Kidney (tissue), 13 donors: ENCODE measurements at regions not wholly inside any gene's neighbourhood (a gene's known extent, or its start where the extent isn't known, plus 50 kb on each side); places are given as distances from the start of the nearest gene placed in this dataset.

Experiments used
- DNase-seq, 5 donors: peaks; one replicate each; pipeline ENCODE4 v3.0.0-alpha.2; 2013 to 2020
- FAIRE-seq: peaks from 2 replicates; lab custom pipeline; 2012; peaks lifted over from hg19 to GRCh38; lab: Jason Lieb, UNC
- H3K27ac ChIP-seq, 2 donors: one replicate each; pipeline ENCODE4 v1.7.0; 2013; ENCODE audit warnings: low read depth in 2 of 2, low read length in 2 of 2, inconsistent platforms in 1 of 2
- H3K27me3 ChIP-seq: one replicate; pipeline ENCODE4 v1.7.1; 2013; ENCODE audit warnings: low read length, inconsistent platforms; ENCODE audit not compliant: control insufficient read depth, insufficient read depth
- H3K36me3 ChIP-seq, 3 donors: one replicate each; pipeline versions ENCODE4 v1.7.0 to v1.7.1; 2013; ENCODE audit warnings: low read length in 3 of 3, control low read depth in 1 of 3, inconsistent platforms in 1 of 3; ENCODE audit not compliant: insufficient read depth in 3 of 3, control insufficient read depth in 2 of 3
- H3K4me1 ChIP-seq, 3 donors: one replicate each; pipeline versions ENCODE4 v1.7.0 to v1.7.1; 2013; ENCODE audit warnings: low read length in 3 of 3, inconsistent platforms in 1 of 3, low read depth in 1 of 3; ENCODE audit not compliant: control insufficient read depth in 2 of 3, insufficient read depth in 2 of 3
- H3K4me3 ChIP-seq, 3 donors: one replicate each; pipeline versions ENCODE4 v1.7.0 to v1.8.1; 2013; ENCODE audit warnings: low read length in 3 of 3, control low read depth in 1 of 3, inconsistent platforms in 1 of 3
- H3K9ac ChIP-seq, 3 donors: one replicate each; pipeline versions ENCODE4 v1.7.0 to v1.7.1; 2013; ENCODE audit warnings: low read length in 3 of 3, control low read depth in 1 of 3, inconsistent platforms in 1 of 3
- H3K9me3 ChIP-seq, 3 donors: one replicate each; pipeline versions ENCODE4 v1.7.0 to v1.7.1; 2013; ENCODE audit warnings: low read length in 3 of 3, control low read depth in 1 of 3, inconsistent platforms in 1 of 3; ENCODE audit not compliant: control insufficient read depth in 2 of 3, insufficient read depth in 1 of 3
- intact Hi-C: fragments of 100-400 bp; cut with DNase I; formaldehyde crosslinking; loops from one replicate; pipeline ENCODE4 v1.11.1; 2022
- TF ChIP-seq, protein P1 (sequence below): IDR thresholded peaks from 3 replicates; pipeline ENCODE4 v1.5.1; 2012; ENCODE audit warnings: mild to moderate bottlenecking, moderate library complexity, borderline replicate concordance; ENCODE audit not compliant: insufficient read depth; ENCODE audit errors: extremely low read depth
- donor health status: control.
- donor health status: control.
- donor health status: control.
- donor health status: control.
- donor health status: control.
- donor health status: DM: yes; HTN: yes; CAD: no.
- donor health status: Normal renal cell carcinoma (clear cell type).

DNA sequence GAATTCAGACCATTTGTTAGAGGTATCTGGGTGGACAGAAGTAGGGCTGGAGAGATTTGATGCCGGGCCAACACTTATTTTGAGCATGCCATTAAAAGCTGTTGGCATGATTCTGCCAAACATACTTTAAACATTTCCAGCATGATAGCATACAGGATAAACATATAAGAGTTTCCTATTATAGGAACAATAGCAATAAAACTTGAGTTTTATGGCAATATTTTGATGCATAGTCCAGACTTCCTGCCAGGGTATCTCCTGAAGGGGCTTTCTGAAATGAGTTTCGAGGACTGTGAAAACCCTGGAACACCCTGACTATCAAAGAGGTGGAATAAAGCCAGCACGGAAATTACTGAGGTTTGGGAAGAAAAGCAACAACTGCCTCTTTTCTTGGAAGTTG is 1398.0 kb upstream of the NXPH2 start:
- no peak overlapping the region for H3K9ac ChIP-seq
- intact Hi-C loops, result no loop called here
- no peak for FAIRE-seq
- H3K27me3 ChIP-seq, result no peaks in the 10 kb centered on the region
- no peaks in the 10 kb centered on the region for H3K9me3 ChIP-seq
- TF ChIP-seq, protein P1, sequence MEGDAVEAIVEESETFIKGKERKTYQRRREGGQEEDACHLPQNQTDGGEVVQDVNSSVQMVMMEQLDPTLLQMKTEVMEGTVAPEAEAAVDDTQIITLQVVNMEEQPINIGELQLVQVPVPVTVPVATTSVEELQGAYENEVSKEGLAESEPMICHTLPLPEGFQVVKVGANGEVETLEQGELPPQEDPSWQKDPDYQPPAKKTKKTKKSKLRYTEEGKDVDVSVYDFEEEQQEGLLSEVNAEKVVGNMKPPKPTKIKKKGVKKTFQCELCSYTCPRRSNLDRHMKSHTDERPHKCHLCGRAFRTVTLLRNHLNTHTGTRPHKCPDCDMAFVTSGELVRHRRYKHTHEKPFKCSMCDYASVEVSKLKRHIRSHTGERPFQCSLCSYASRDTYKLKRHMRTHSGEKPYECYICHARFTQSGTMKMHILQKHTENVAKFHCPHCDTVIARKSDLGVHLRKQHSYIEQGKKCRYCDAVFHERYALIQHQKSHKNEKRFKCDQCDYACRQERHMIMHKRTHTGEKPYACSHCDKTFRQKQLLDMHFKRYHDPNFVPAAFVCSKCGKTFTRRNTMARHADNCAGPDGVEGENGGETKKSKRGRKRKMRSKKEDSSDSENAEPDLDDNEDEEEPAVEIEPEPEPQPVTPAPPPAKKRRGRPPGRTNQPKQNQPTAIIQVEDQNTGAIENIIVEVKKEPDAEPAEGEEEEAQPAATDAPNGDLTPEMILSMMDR, result no peak
- H3K27ac ChIP-seq, result no peak overlapping the region
- H3K4me3 ChIP-seq, result no peak overlapping the region
- peak in 2 of 5 donors; percentile 12 to 42 for DNase-seq
- peaks cover 0 to 2% (median 0%) of the 10 kb centered on the region in 3 donors for H3K4me1 ChIP-seq
- H3K36me3 ChIP-seq, result no peaks in the 10 kb centered on the region

DNA sequence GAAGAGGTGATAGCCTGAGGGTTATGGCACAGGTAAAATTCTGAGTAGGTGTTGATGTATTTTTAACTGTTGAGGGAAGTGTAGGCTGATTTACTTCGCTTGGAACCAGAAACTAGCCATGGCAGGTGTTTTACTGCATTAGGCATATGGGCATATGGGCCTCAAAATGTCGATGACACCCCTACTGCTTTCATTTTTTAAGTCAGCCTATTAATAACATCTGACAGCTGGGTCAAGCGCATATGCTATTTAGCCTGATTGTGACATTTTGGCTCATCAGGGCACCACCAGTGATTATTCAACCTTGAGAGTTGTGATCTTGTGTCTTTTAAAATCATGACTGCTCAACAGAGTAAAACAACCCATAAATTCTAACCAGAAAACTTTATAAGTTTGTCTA is 1396.9 kb upstream of the NXPH2 start:
- Histone ChIP-seq H3K4me1 (peaks cover 0 to 2% (median 0%) of the 10 kb centered on the region in 3 donors), H3K9ac (no peak overlapping the region), H3K27me3 (no peaks in the 10 kb centered on the region), H3K36me3 (no peaks in the 10 kb centered on the region), H3K4me3 (no peak overlapping the region), H3K9me3 (no peaks in the 10 kb centered on the region), H3K27ac (no peak overlapping the region)
- DNase-seq (no peak), FAIRE-seq (no peak)
- TF ChIP-seq, protein P1, result no peak
- intact Hi-C loops, result no loop called here

- DNase-seq (no peak), FAIRE-seq (no peak)
- peaks cover 0 to 5% (median 2%) of the 10 kb centered on the region in 3 donors for H3K9me3 ChIP-seq
- TF ChIP-seq, protein P1, result no peak
- H3K9ac ChIP-seq, result no peak overlapping the region
- no peaks in the 10 kb centered on the region for H3K27me3 ChIP-seq
- peaks cover 0 to 2% (median 0%) of the 10 kb centered on the region in 3 donors for H3K4me1 ChIP-seq
- no peak overlapping the region for H3K27ac ChIP-seq
- H3K4me3 ChIP-seq, result no peak overlapping the region
- no peaks in the 10 kb centered on the region for H3K36me3 ChIP-seq
- intact Hi-C loops, result no loop called here
Observed at GRCh38 chr2:140173790-140174189, 1393.6 kb upstream of the NXPH2 start.

- H3K9me3 ChIP-seq, result no peaks in the 10 kb centered on the region
- no peak overlapping the region for H3K9ac ChIP-seq
- no peaks in the 10 kb centered on the region for H3K27me3 ChIP-seq
- H3K36me3 ChIP-seq, result no peaks in the 10 kb centered on the region
- TF ChIP-seq, protein P1, result no peak
- no peaks in the 10 kb centered on the region for H3K4me1 ChIP-seq
- H3K27ac ChIP-seq, result no peak overlapping the region
- FAIRE-seq (no peak), DNase-seq (no peak)
- intact Hi-C loops, result no loop called here
- no peak overlapping the region for H3K4me3 ChIP-seq
Observed at GRCh38 chr2:140164449-140164848, 1384.3 kb upstream of the NXPH2 start.
